Astrocyte (in vitro differentiated cells and primary cell): ENCODE measurements at regions not wholly inside any gene's neighbourhood (a gene's known extent, or its start where the extent isn't known, plus 50 kb on each side); places are given as distances from the start of the nearest gene placed in this dataset.

ENCODE experiments used
- DNase-seq: peaks from one replicate; pipeline ENCODE4 v3.0.0-alpha.2; 2010; ENCODE audit warnings: low read depth
- FAIRE-seq: peaks from 2 replicates; lab custom pipeline; 2011; peaks lifted over from hg19 to GRCh38; lab: Jason Lieb, UNC
- H2AFZ ChIP-seq: 2 replicates; pipeline ENCODE4 v1.6.0; 2012; ENCODE audit warnings: low read depth, low read length, inconsistent platforms
- H3K27ac ChIP-seq: 2 replicates; pipeline ENCODE4 v1.5.1; 2011; ENCODE audit warnings: low read depth, low read length, inconsistent platforms
- H3K27me3 ChIP-seq: 2 replicates; pipeline ENCODE4 v1.6.0; 2011; ENCODE audit warnings: low read length, inconsistent platforms; ENCODE audit not compliant: insufficient read depth
- H3K36me3 ChIP-seq: 2 replicates; pipeline ENCODE4 v1.5.1; 2011; ENCODE audit warnings: low read length, inconsistent platforms; ENCODE audit not compliant: insufficient read depth
- H3K4me1 ChIP-seq: 2 replicates; pipeline ENCODE4 v1.5.1; 2011; ENCODE audit warnings: low read length, inconsistent platforms; ENCODE audit not compliant: insufficient read depth
- H3K4me2 ChIP-seq: 2 replicates; pipeline ENCODE4 v1.6.0; 2012; ENCODE audit warnings: low read length, inconsistent platforms
- H3K4me3 ChIP-seq: 2 replicates; pipeline ENCODE4 v1.5.1; 2011; ENCODE audit warnings: low read depth, mild to moderate bottlenecking, low read length, inconsistent platforms; ENCODE audit not compliant: insufficient read depth
- H3K79me2 ChIP-seq: 2 replicates; pipeline ENCODE4 v1.6.0; 2012; ENCODE audit warnings: mild to moderate bottlenecking, low read length, inconsistent platforms; ENCODE audit not compliant: insufficient read depth
- H3K9ac ChIP-seq: 2 replicates; pipeline ENCODE4 v1.6.0; 2012; ENCODE audit warnings: mild to moderate bottlenecking, low read length, inconsistent platforms
- H3K9me3 ChIP-seq: 2 replicates; pipeline ENCODE4 v1.5.1; 2012; ENCODE audit warnings: low read depth, mild to moderate bottlenecking, low read length, inconsistent platforms; ENCODE audit not compliant: insufficient read depth
- H4K20me1 ChIP-seq: 2 replicates; pipeline ENCODE4 v1.6.0; 2012; ENCODE audit warnings: low read length, inconsistent platforms; ENCODE audit not compliant: insufficient read depth
- H3K27ac Mint-ChIP-seq: one replicate; pipeline ENCODE4 v1.8.0; 2021; ENCODE audit warnings: mild to moderate bottlenecking, mixed read lengths; ENCODE audit not compliant: unreplicated experiment
- H3K27me3 Mint-ChIP-seq: one replicate; pipeline ENCODE4 v1.8.0; 2021; ENCODE audit warnings: low read depth, mixed read lengths; ENCODE audit not compliant: unreplicated experiment
- H3K36me3 Mint-ChIP-seq: one replicate; pipeline ENCODE4 v1.8.0; 2021; ENCODE audit warnings: low read depth, mixed read lengths; ENCODE audit not compliant: unreplicated experiment
- H3K4me1 Mint-ChIP-seq: one replicate; pipeline ENCODE4 v1.8.0; 2021; ENCODE audit warnings: low read depth, mixed read lengths; ENCODE audit not compliant: unreplicated experiment
- H3K4me3 Mint-ChIP-seq: one replicate; pipeline ENCODE4 v1.8.0; 2021; ENCODE audit warnings: mild to moderate bottlenecking, moderate library complexity, mixed read lengths; ENCODE audit not compliant: unreplicated experiment
- H3K9me3 Mint-ChIP-seq: one replicate; pipeline ENCODE4 v1.8.0; 2021; ENCODE audit warnings: mild to moderate bottlenecking, mixed read lengths; ENCODE audit not compliant: unreplicated experiment
- CTCF ChIP-seq: IDR thresholded peaks from 2 replicates; pipeline ENCODE4 v1.5.1; 2011; ENCODE audit warnings: low read depth, mild to moderate bottlenecking, inconsistent platforms, low read length, moderate library complexity; ENCODE audit not compliant: insufficient read depth
- EZH2 ChIP-seq: IDR thresholded peaks from 2 replicates; pipeline ENCODE4 v1.6.1; 2012; ENCODE audit warnings: mild to moderate bottlenecking, low read length, inconsistent platforms; ENCODE audit not compliant: insufficient read depth

GRCh38 chr2:2822143-2822542 lies 491.1 kb upstream of the MYT1L start:
- no peak for FAIRE-seq
- Histone ChIP-seq H3K36me3 (no peaks in the 10 kb centered on the region), H3K9ac (no peak overlapping the region), H3K4me3 (no peak overlapping the region), H4K20me1 (no peaks in the 10 kb centered on the region), H3K27ac (no peak overlapping the region), H3K4me2 (no peak overlapping the region), H2AFZ (no peak overlapping the region), H3K79me2 (no peaks in the 10 kb centered on the region), H3K4me1 (no peaks in the 10 kb centered on the region), H3K9me3 (no peaks in the 10 kb centered on the region), H3K27me3 (no peaks in the 10 kb centered on the region)
- H3K36me3 Mint-ChIP-seq = peaks cover 1% of the 10 kb centered on the region
- no peaks in the 10 kb centered on the region for H3K4me1 Mint-ChIP-seq
- peaks cover 2% of the 10 kb centered on the region for H3K27me3 Mint-ChIP-seq
- TF ChIP-seq CTCF = no peak
- no peak for TF ChIP-seq EZH2
- DNase-seq = no peak
- H3K27ac Mint-ChIP-seq = no peak overlapping the region
- H3K4me3 Mint-ChIP-seq = no peak overlapping the region
- H3K9me3 Mint-ChIP-seq = peaks cover 4% of the 10 kb centered on the region

DNA sequence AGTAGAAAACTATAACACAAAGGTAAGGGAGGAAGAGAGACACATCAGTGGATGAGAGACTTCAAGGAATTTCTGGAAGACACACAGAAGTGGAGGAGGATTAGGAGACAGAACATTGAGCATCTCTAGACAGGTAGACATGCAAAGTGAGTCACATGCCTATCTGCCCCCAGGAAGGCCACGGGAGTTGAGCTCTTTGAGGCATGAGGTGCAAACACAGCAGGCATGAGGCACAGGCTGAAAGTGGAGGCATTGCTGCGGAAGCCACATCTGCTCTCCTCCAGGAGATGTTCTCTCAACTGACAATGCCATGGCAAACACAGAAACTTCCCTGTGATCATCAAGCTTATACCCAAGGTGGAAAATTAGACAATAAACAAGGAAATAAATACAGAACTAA lies 481.6 kb upstream of the MYT1L start:
- no peak overlapping the region for H3K9ac ChIP-seq
- H3K27me3 ChIP-seq = no peaks in the 10 kb centered on the region
- no peak overlapping the region for H3K4me3 ChIP-seq
- peaks cover 31% of the 10 kb centered on the region for H3K9me3 Mint-ChIP-seq
- DNase-seq (no peak), FAIRE-seq (no peak)
- H3K27ac Mint-ChIP-seq = no peak overlapping the region
- H3K27me3 Mint-ChIP-seq = peaks cover 14% of the 10 kb centered on the region
- no peaks in the 10 kb centered on the region for H3K4me1 ChIP-seq
- no peaks in the 10 kb centered on the region for H3K4me1 Mint-ChIP-seq
- no peak overlapping the region for H3K4me3 Mint-ChIP-seq
- H3K27ac ChIP-seq = no peak overlapping the region
- H4K20me1 ChIP-seq = no peaks in the 10 kb centered on the region
- H3K4me2 ChIP-seq = no peak overlapping the region
- H3K9me3 ChIP-seq = peaks cover 8% of the 10 kb centered on the region
- H3K79me2 ChIP-seq = no peaks in the 10 kb centered on the region
- no peaks in the 10 kb centered on the region for H3K36me3 ChIP-seq
- H2AFZ ChIP-seq = no peak overlapping the region
- H3K36me3 Mint-ChIP-seq = peaks cover 3% of the 10 kb centered on the region
- no peak for TF ChIP-seq CTCF
- no peak for TF ChIP-seq EZH2

GRCh38 chr2:2812117-2812516 lies 481.0 kb upstream of the MYT1L start:
- no peak overlapping the region for H3K27ac Mint-ChIP-seq
- Histone ChIP-seq H2AFZ (no peak overlapping the region), H3K9me3 (peaks cover 8% of the 10 kb centered on the region), H3K79me2 (no peaks in the 10 kb centered on the region), H3K36me3 (no peaks in the 10 kb centered on the region), H3K4me2 (no peak overlapping the region), H3K27me3 (no peaks in the 10 kb centered on the region), H3K9ac (no peak overlapping the region), H3K27ac (no peak overlapping the region), H3K4me3 (no peak overlapping the region), H4K20me1 (no peaks in the 10 kb centered on the region), H3K4me1 (no peaks in the 10 kb centered on the region)
- H3K4me3 Mint-ChIP-seq = no peak overlapping the region
- DNase-seq = no peak
- TF ChIP-seq CTCF = no peak
- TF ChIP-seq EZH2 = no peak
- H3K27me3 Mint-ChIP-seq = peaks cover 14% of the 10 kb centered on the region
- H3K4me1 Mint-ChIP-seq = no peaks in the 10 kb centered on the region
- no peak for FAIRE-seq
- peaks cover 31% of the 10 kb centered on the region for H3K9me3 Mint-ChIP-seq
- H3K36me3 Mint-ChIP-seq = peaks cover 3% of the 10 kb centered on the region
